ENCODE measurements at regions not wholly inside any gene's neighbourhood (a gene's known extent, or its start where the extent isn't known, plus 50 kb on each side); places are given as distances from the start of the nearest gene placed in this dataset.
"Not testable (repeated sequence)": the region's sequence is repeated elsewhere in the genome, so short reads cannot be mapped to it uniquely, and the experiment has no call there.

DNA sequence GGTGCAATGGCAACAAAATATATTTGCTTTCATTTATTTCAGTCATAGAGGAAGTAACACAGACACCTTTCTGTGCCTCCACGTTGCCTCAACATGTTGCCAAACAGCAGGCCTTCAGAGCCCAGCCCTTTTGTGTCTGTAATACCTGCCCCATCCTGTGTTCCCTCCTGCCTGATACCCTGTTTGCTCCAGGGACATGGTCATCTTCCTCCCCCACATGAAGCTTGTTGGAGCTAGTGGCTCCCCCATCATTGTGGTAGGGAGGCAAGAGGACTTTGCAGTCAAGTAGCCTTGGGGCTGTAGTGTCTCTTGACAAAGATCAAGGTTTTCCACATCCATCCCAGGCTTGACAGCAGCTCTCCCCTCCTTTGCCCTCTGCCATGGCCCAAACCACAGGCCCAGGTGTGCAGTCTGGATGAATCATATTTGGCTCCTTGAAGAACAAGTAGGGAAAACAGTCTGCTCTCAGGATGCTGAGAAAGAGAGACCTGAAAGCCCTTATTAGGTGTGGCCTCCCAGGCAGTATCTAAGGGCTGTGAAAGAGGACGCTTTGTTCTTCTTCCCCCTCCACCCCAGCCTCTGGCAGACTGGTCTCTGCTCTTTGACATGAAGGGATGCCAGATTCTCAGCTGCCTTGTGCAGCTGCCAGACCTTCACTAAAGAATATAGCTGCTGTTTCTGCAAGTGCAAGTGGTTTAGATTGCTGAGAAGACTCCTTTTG, 329.0 kb downstream of the C12orf75 start:
- no peak for FAIRE-seq

DNA sequence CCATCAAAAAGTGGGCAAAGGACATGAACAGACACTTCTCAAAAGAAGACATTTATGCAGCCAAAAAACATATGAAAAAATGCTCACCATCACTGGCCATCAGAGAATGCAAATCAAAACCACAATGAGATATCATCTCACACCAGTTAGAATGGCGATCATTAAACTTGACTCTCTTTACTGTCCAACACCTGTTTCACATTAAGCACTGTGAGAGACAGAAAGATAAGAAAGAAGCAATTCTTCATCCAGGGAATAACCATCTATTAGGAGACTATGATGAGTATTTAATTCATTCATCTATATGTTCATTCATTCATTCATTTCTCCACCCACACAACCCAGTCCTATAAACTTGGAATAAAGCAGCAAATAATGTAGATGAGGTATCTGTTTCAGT, 334.3 kb downstream of the C12orf75 start:
- not testable (repeated sequence) for FAIRE-seq

DNA sequence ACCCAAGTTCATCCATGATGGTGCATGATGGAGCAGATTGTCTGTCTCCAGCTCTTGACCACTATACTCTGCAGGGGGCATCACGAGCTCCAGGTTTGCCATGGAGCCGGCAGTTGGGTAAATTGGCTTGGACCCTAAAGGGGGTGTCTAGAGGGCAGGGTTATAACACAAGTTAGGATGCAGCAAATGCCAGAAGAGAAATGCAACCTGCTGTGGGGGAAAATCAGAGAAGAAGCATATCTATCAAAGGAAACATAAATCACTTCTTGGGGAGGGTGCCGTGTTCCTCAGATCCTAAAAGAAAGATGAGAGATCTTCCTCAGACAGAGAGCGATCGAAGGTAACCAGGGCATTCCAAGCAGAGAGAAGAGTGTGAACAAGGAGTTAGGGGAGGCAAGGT, 334.9 kb downstream of the C12orf75 start:
- no peak for FAIRE-seq

DNA sequence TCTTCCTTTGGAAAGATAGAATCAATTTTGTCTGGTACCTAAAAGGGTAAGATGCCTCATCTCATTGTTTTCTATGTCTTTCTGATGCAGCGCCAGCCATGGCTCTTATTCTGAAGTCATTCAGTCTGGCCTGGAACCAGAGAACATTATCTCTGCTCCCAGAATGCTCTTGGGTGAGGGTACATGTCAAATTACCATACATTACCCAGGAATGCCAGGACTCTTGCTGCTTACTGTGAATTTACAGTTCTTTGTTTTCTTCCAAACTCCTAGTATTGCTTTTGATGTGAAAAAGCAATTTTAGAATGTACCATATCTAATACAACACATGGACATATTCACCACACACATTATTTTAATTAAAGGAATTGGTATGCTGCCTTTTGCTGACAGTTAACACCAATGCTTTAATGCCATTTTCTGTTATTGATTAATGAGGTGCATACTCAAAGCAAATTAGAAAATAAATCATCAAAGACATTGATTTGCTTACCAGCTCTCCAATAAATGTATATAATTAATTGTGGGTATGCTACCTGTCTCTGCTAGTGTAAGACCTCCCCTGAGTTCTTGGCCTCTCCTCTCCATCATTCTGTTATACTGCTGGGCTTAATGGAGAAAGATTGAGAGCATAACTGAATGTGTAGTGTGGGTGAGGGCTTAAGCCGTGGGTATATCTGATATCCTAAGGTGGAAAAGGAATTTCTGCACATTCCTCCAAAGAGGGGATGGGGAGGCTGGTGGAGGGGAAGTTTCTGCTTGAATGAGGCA, 337.7 kb downstream of the C12orf75 start:
- FAIRE-seq, result no peak

DNA sequence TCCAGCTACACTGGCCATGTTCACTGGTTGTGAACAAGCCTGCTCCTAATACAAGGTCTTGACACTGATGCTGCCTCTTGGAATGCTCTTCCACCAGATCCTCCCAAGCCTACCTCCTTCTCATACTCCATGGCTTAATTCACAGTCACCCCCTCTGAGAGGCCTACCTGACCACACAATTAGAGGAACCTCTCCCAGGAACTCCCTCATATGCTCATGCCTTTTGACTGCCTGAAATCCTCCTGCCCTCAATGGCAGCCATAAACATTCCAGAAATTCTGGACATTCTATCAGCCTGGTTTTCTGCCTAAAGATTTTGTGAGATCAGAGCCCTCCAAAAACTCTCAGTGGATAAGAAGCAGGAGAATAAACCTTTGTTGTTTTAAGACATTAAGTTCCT, 340.2 kb downstream of the C12orf75 start:
- FAIRE-seq, result no peak

DNA sequence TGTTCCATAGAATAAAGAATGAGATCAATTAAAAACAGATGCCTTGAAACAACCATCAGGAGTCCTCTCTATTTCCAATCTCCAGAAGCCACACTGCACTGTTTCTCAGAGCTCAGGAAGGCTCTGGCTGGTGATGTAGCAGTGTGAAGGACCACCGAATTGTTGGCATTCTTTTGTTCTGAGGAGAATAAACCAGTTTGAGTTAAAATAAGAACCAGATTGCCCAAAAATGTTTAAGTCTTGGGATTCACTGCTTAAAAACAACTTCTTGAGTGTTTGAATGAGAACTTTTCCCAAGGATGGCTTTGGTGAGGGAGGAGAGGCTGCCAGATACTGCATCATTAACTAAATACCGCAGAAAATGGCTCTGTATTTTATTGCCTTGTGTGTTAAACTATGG, 341.2 kb downstream of the C12orf75 start:
- no peak for FAIRE-seq

DNA sequence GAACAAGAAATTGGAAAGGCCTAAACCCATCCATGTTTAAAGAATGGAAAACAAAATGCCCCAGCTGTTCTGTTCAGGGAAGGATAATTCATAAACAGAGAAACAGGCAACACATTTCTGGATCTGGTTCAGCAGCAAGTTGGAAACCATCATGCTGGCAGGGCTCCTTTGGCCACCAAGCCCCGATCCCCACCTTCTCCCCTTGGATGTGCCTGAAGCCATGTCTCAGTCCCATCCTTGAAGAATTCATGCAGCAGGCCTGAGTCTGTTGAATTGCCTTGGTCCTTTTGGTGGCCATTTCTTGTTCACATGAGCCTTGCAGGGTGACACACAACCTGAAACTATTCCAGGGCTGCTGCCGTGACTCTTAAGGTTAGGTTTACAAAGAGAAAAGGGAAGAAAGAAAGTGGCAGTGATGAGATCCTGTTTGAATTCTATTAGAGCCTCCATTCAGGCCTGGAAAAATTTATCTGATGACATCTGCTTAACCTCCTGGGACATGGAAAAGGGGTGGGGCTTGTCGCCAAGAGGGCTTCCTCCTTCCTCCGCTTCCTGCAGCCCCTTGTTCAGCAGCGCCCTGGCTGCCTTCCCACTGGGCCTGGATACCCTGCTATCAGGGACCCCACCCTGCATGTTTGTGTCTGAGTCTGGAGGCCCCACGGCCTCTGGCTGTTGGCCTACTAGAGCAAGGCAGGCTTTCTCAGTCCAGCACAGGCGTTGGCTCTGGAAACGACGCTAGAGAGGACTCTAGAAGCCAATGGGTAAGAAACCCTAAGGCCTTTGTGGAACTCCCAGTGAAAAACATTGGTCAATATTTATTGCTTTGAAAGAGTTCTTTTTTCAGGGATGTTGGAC, 341.9 kb downstream of the C12orf75 start:
- FAIRE-seq, result no peak

DNA sequence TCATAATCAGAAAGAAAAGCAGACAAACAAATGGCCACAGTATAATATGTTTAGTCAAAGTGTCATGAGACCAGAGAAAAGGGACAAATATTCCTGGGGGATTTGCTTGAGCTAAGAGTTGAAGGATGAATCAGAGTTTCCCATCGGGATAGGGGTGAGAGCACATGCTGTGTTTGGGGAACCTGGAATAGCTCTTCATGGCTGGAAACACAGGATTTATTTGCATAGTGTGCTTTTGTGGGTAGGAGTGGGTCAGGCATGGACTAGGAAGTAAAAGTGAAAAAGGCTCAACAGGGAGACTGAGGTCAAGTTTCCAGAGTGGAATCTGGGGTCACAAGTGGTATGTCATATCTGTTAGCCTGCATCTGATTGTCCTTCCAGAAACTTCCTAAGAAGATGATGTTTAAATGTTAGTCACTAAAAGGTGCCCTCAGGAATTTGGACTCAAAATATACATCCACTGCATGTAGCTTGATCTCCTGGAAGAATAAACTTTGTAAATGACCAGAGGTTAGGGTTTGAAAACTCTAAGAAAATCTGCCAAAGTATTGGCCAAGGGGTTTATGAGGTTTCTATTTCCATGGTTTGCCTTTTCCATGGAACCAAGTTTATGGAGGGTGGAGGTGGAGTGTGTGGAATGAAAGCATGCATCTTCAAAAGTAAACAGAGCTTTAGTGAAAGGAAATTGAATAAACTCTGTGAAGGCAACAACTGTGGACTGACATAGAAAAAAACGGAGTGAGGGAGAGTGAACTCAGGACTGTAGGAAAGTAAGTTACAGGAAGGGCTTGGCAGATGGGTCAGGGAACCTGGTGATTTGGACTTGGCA, 344.6 kb downstream of the C12orf75 start:
- no peak for FAIRE-seq

DNA sequence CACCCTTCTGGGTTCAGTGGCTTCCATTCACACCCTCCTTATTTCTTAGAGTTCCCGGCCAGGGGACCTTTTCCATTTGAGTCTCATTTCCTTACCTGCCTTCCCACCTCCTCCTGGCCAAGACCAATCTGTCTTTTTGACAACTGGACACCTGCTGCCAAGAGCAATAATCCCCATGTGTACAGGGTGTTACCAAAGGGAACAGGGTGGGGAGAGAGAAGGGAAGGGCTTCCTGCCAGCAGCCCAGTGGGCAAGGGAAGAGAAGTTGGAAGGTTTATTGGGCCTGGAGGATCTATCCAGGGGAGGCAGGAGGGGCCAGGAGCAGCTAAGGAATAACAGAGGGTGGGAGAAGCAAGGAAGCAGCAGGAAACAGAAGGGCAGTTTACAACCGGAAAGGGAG, 346.2 kb downstream of the C12orf75 start:
- FAIRE-seq, result no peak

DNA sequence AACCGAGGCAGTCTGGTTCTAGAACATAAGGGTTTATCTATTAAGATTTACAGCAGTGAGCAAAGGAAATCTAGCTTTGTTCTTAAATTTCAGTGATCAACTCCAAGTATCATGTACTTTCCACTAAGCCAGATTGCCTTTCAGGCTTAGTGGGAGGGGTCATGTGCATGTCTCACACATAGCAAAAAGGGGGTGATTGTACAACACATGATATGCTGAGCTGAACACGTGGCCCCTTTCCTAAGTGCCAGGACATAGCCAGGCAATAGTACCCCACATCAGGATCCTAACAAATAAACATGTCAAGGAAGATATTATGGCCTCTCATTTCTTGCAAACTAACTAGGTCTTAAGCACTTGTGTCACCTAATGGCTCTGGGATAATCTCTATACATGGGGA, 347.2 kb downstream of the C12orf75 start:
- no peak for FAIRE-seq

DNA sequence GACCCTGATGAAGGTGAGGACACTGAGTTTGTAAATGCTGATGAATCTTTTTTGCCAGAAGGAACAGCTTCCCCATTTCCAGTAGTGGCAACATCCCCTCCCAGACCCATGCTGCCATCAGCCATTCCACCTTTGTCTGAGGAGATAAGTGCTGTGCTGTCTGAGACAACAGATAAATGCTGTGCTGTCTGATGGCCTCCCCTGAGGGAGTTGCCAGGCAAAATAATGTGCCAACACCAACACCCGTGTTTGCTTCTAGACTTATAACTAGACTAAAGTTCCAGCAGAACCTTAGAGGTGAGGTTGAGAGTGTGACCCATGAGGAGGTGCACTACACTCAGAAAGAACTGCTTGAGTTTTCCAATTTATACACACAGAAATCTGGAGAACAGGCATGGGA, 349.5 kb downstream of the C12orf75 start:
- no peak for FAIRE-seq

DNA sequence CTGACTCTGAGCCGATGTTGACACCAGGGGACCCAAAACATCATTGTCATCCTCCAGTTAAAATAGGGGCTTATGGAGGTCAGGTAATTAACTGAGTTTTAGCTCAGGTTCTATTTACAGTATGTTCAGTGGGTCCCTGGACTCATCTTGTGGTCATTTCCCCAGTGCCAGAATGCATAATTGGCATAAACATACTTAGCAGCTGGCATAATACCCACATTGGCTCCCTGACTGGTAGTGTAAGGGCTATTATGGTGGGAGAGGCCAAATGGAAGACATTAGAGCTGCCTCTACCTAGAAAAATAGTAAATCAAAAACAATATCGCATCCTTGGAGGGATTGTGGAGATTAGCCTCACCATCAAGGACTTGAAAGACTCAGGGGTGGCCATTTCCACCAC, 350.9 kb downstream of the C12orf75 start:
- no peak for FAIRE-seq

DNA sequence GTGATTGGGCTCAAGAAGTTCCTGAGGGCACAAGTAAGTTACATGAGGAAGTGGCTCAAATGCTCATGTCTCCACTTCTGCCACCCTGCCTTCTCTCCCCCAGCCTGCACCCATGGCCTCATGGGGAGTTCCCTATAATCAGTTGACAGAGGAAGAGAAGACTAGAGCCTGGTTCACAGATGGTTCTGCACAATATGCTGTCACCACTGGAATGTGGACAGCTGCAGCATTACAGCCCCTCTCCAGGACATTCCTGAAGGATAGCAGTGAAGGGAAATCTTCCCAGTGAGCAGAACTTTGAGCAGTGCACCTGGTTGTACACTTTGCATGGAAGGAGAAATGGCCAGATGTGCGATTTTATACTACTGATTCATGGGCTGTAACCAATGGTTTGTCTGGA, 352.3 kb downstream of the C12orf75 start:
- FAIRE-seq, result not testable (repeated sequence)

DNA sequence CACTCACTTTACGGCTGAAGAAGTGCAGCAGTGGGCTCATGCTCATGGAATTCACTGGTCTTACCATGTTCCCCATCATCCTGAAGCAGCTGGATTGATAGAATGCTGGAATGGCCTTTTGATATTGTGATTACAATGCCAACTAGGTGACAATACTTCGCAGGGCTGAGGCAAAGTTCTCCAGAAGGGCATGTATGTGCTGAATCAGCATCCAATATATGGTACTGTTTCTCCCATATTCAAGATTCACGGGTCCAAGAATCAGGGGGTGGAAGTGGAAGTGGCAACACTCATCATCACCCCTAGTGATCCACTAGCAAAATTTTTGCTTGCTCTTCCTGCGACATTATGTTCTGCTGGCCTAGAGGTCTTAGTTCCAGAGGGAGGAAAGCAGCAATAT, 353.3 kb downstream of the C12orf75 start:
- FAIRE-seq, result not testable (repeated sequence)

DNA sequence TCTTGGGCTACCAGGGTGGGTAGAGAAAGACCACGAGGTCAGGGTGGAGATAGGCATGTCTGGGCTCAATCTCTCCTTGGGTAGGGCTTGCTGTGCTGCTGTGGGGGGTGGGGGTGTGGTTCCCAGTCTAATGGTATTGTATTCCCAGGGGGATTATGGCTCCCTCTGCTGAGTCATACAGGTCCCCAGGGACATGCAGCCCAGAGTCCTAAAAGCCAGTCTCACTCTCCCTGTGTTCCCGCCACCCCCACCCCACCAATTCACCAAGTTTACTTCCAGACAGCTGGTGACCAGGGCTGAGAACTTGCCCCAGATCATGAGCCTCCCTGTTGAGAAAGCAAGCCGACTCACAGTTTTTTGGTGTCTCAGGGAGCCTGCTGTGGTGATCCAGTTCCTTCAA, 367.6 kb downstream of the C12orf75 start:
- no peak for FAIRE-seq

DNA sequence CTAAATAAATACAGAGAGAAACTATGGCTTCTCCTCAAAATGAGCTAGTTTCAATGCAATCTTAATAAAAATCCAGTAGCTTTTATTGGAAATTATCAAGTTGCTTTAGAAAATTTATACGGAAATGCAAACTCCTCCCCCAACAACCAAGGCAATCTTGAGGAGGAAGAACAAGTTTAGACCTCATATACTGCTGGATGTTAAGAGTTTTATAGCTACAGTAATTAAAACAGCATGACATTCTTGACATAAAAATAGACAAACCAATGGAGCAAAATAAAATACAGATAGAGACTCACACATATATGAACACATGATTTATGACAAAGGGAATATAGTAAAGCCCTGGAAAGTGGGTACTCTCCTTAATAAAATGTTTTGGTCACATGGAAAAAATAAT, 368.7 kb downstream of the C12orf75 start:
- no peak for FAIRE-seq

DNA sequence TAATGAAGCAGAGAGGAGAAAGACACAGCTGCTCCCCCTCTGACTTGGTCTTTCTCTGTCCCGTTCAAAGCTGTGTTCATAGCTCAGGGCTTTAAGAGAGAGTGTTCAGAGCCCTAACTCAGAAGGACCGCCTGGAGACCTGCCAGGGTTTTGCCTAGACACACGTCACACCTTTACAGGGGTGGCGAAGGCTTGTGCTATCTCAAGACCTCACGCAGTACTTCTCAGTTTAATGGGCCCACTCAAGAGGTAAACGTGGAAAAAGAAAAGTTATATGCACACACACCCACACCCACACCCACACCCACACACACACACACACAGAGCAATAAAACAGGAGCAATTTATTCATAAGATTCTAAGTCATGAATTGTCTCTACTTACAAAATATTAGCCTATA, 374.3 kb downstream of the C12orf75 start:
- no peak for FAIRE-seq

DNA sequence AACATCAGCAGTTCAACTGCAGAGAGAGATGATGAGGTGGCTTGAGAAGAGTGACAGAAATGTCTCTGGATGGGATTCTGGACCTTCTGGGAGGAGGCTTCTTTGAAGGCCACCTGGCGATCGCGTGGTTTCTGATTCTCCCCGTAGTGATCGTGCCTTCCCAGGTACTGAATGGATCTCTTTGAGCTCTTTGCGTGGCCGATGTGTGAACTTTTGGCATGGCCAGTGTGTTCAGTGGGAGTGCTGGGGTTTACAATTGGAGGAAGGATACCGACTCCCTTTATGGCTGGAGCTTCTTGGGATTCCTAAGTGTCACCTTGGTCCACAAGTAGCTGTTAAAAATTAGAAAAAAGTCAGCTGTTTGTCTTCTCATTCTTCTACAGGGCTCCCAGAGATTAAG, 374.7 kb downstream of the C12orf75 start:
- no peak for FAIRE-seq

DNA sequence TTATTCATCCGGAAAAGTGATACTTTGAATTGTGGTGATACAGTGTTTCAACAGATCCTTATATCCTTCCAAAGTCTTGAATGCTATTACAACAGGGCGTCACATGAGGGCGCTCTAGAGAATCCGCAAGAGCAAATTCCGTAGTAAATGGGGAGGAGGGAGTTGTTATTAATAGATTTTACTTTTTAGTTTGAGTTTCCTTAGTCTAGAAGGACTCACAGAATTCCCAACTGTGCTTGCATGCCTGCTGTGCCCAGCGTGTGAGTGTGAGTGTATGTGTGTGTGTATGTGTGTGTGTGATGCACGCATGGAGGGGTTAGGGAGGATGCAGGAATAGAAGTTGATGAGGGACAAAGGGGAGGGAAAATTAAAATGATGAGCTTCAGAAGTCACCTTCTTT, 375.3 kb downstream of the C12orf75 start:
- FAIRE-seq, result no peak

DNA sequence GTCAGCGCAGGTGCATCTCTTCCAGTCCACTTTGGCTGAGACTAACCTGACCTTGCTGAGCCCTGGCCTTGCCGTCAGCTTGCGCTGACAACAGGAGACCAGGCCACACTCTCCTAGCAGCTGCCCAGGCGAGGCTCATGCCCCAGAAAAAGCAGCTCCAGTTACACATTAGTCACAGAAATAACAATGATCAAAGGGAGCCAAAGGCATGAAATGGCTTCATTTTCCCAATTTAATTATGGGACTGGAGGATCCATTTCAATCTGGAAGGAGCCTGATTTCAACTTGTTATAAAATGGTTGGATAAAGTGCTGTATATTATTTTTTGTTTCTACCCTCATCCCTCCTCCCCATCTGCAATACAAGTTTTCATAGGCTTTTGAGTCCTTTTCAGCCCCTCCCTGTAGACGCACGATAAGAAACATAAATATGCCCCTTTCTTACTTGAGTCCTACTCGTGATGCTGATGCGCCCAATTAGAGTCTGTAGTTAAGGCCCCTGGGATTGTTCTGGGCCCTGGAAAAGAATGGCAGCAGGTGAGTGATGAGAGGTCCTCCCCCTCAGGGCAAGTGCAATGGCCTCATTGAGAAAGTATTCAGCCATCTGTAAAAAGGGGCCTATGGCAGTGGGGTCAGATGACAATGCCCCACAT, 376.0 kb downstream of the C12orf75 start:
- FAIRE-seq, result no peak

DNA sequence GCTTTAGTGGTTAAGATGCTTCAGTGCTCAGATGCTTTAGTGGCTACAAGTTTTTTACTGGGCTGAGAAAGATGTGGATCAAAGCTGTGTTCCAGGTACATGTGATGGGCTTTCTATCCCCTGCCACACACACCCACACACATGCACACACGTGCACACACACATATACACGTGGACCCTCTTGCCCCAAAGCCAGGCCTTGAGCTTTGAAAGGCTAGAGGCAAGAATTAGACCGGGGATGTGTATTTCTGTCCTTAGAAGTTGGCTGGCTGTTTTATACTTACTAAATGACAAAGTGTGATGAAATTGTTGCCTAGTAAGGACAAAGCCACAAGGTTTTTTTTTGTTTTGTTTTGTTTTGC, 376.5 kb downstream of the C12orf75 start:
- no peak for FAIRE-seq
